ENCODE measurements at regions not wholly inside any gene's neighbourhood (a gene's known extent, or its start where the extent isn't known, plus 50 kb on each side); places are given as distances from the start of the nearest gene placed in this dataset.

GRCh38 chr2:220894069-220894468, 678.0 kb downstream of the EPHA4 start:
- TF ChIP-seq CTCF (conservative IDR thresholded peaks at IDR 0.05; ENCODE audit: low read depth, low read length), result no peak
- no peak for TF ChIP-seq EZH2 (IDR thresholded peaks at IDR 0.05; ENCODE audit: low read length, unreplicated experiment)
- TF ChIP-seq EZH2phosphoT487 (IDR thresholded peaks at IDR 0.05; ENCODE audit: borderline replicate concordance, low read length), result no peak
